DOHH2 (cell line): ENCODE measurements at regions not wholly inside any gene's neighbourhood (a gene's known extent, or its start where the extent isn't known, plus 50 kb on each side); places are given as distances from the start of the nearest gene placed in this dataset.

ENCODE experiments used
- H3F3A ChIP-seq: fragments of 200-600 bp; sonication (generic), shearing (Covaris generic); 2 replicates; pipeline ENCODE4 v1.6.0; 2016; ENCODE audit warnings: antibody characterized with exemption, mild to moderate bottlenecking; ENCODE audit not compliant: control insufficient read depth, insufficient read depth
- H3K27ac ChIP-seq: fragments of 200-600 bp; sonication (generic); 2 replicates; pipeline ENCODE4 v1.5.1; 2014; ENCODE audit warnings: low read depth, mild to moderate bottlenecking, low read length, moderate library complexity
- H3K27me3 ChIP-seq: fragments of 200-600 bp; sonication (generic); 2 replicates; pipeline ENCODE4 v1.6.1; 2014; ENCODE audit warnings: mild to moderate bottlenecking, low read length, mixed read lengths; ENCODE audit not compliant: control insufficient read depth
- H3K36me3 ChIP-seq: fragments of 200-600 bp; sonication (generic); 2 replicates; pipeline ENCODE4 v1.6.1; 2014; ENCODE audit warnings: mild to moderate bottlenecking, low read length, moderate library complexity, mixed read lengths; ENCODE audit not compliant: control insufficient read depth
- H3K4me1 ChIP-seq: fragments of 200-600 bp; sonication (generic); 2 replicates; pipeline ENCODE4 v1.6.1; 2014; ENCODE audit warnings: mild to moderate bottlenecking, low read length, mixed read lengths; ENCODE audit not compliant: control insufficient read depth
- H3K4me2 ChIP-seq: fragments of 200-600 bp; sonication (generic); 2 replicates; pipeline ENCODE4 v1.6.0; 2014; ENCODE audit warnings: mild to moderate bottlenecking, low read length, moderate library complexity
- H3K4me3 ChIP-seq: fragments of 200-600 bp; sonication (generic); 2 replicates; pipeline ENCODE4 v1.5.1; 2014; ENCODE audit warnings: mild to moderate bottlenecking, low read length, mixed read lengths
- H3K79me2 ChIP-seq: fragments of 200-600 bp; sonication (generic); 2 replicates; pipeline ENCODE4 v1.6.1; 2014; ENCODE audit warnings: mild to moderate bottlenecking, low read length, mixed read lengths; ENCODE audit not compliant: control insufficient read depth
- H3K9me2 ChIP-seq: fragments of 200-600 bp; sonication (generic); replicated peaks from 2 replicates; pipeline ENCODE4 v1.6.1; 2014; ENCODE audit warnings: mild to moderate bottlenecking, low read length, mixed read lengths; ENCODE audit not compliant: control insufficient read depth
- H3K9me3 ChIP-seq: fragments of 200-600 bp; sonication (generic); 2 replicates; pipeline ENCODE4 v1.6.1; 2014; ENCODE audit warnings: antibody characterized with exemption, low read length, mixed read lengths; ENCODE audit not compliant: control insufficient read depth, insufficient read depth
- H4K20me1 ChIP-seq: fragments of 200-600 bp; sonication (generic); 2 replicates; pipeline ENCODE4 v1.6.0; 2014; ENCODE audit warnings: low read depth, mild to moderate bottlenecking, antibody characterized with exemption, low read length, moderate library complexity; ENCODE audit not compliant: control insufficient read depth, insufficient read depth
- EZH2phosphoT487 ChIP-seq: fragments of 200-600 bp; sonication (generic); IDR thresholded peaks from 2 replicates; pipeline ENCODE4 v1.6.1; 2017; ENCODE audit warnings: borderline replicate concordance, mild to moderate bottlenecking, antibody characterized with exemption, low read length, moderate library complexity, mixed read lengths
- TF ChIP-seq, protein P1 (sequence below): fragments of 200-600 bp; sonication (generic); IDR thresholded peaks from one replicate; pipeline ENCODE4 v1.5.1; 2014; ENCODE audit warnings: antibody characterized with exemption, mild to moderate bottlenecking, low read depth, low read length; ENCODE audit not compliant: poor library complexity, severe bottlenecking

GRCh38 chr10:64409349-64409748, 888.1 kb downstream of the REEP3 start:
- H3K9me3 ChIP-seq: no peaks in the 10 kb centered on the region
- no peaks in the 10 kb centered on the region for H3K9me2 ChIP-seq
- H3F3A ChIP-seq: no peaks in the 10 kb centered on the region
- H3K4me2 ChIP-seq: no peak overlapping the region
- no peak overlapping the region for H3K4me3 ChIP-seq
- no peaks in the 10 kb centered on the region for H4K20me1 ChIP-seq
- no peak for TF ChIP-seq EZH2phosphoT487
- TF ChIP-seq, protein P1, sequence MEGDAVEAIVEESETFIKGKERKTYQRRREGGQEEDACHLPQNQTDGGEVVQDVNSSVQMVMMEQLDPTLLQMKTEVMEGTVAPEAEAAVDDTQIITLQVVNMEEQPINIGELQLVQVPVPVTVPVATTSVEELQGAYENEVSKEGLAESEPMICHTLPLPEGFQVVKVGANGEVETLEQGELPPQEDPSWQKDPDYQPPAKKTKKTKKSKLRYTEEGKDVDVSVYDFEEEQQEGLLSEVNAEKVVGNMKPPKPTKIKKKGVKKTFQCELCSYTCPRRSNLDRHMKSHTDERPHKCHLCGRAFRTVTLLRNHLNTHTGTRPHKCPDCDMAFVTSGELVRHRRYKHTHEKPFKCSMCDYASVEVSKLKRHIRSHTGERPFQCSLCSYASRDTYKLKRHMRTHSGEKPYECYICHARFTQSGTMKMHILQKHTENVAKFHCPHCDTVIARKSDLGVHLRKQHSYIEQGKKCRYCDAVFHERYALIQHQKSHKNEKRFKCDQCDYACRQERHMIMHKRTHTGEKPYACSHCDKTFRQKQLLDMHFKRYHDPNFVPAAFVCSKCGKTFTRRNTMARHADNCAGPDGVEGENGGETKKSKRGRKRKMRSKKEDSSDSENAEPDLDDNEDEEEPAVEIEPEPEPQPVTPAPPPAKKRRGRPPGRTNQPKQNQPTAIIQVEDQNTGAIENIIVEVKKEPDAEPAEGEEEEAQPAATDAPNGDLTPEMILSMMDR: no peak
- H3K36me3 ChIP-seq: no peaks in the 10 kb centered on the region
- no peaks in the 10 kb centered on the region for H3K4me1 ChIP-seq
- no peak overlapping the region for H3K27ac ChIP-seq
- H3K27me3 ChIP-seq: no peaks in the 10 kb centered on the region
- H3K79me2 ChIP-seq: no peaks in the 10 kb centered on the region

- H3K4me2 ChIP-seq: no peak overlapping the region
- H3K79me2 ChIP-seq: no peaks in the 10 kb centered on the region
- H3K36me3 ChIP-seq: no peaks in the 10 kb centered on the region
- no peaks in the 10 kb centered on the region for H3K9me2 ChIP-seq
- H3K4me3 ChIP-seq: no peak overlapping the region
- no peaks in the 10 kb centered on the region for H3K9me3 ChIP-seq
- H3F3A ChIP-seq: no peaks in the 10 kb centered on the region
- H3K4me1 ChIP-seq: no peaks in the 10 kb centered on the region
- H4K20me1 ChIP-seq: no peaks in the 10 kb centered on the region
- no peaks in the 10 kb centered on the region for H3K27me3 ChIP-seq
- TF ChIP-seq, protein P1: no peak
- TF ChIP-seq EZH2phosphoT487: no peak
- H3K27ac ChIP-seq: no peak overlapping the region
Measured at GRCh38 chr10:64416011-64416410, 894.8 kb downstream of the REEP3 start.

GRCh38 chr10:64419461-64419860, 898.3 kb downstream of the REEP3 start:
- H3K4me3 ChIP-seq: no peak overlapping the region

More at GRCh38 chr10:64419461-64419860, 898.3 kb downstream of the REEP3 start:
- H3K27me3 ChIP-seq: no peaks in the 10 kb centered on the region
- no peaks in the 10 kb centered on the region for H4K20me1 ChIP-seq
- H3K79me2 ChIP-seq: no peaks in the 10 kb centered on the region
- TF ChIP-seq, protein P1: no peak
- no peak for TF ChIP-seq EZH2phosphoT487
- H3F3A ChIP-seq: no peaks in the 10 kb centered on the region
- H3K9me3 ChIP-seq: no peaks in the 10 kb centered on the region
- H3K27ac ChIP-seq: no peak overlapping the region
- H3K4me2 ChIP-seq: no peak overlapping the region
- no peaks in the 10 kb centered on the region for H3K36me3 ChIP-seq
- no peaks in the 10 kb centered on the region for H3K9me2 ChIP-seq
- H3K4me1 ChIP-seq: no peaks in the 10 kb centered on the region
